Liver (tissue), 8 donors: ENCODE measurements at regions not wholly inside any gene's neighbourhood (a gene's known extent, or its start where the extent isn't known, plus 50 kb on each side); places are given as distances from the start of the nearest gene placed in this dataset.

ENCODE experiments used
- DNase-seq: peaks from one replicate; pipeline ENCODE4 v3.0.0-alpha.2; 2017; ENCODE audit warnings: low spot score
- H3K27ac ChIP-seq, 2 donors: one replicate each; pipeline ENCODE4 v1.7.0; 2013; ENCODE audit warnings: inconsistent platforms in 2 of 2, low read length in 2 of 2, control low read depth in 1 of 2, low read depth in 1 of 2, mild to moderate bottlenecking in 1 of 2
- H3K27me3 ChIP-seq, 4 donors: one replicate each; pipeline versions ENCODE4 v1.6.1 to v1.7.0; 2013; ENCODE audit warnings: low read length in 3 of 4, inconsistent platforms in 1 of 4, mild to moderate bottlenecking in 1 of 4, moderate library complexity in 1 of 4; ENCODE audit not compliant: control insufficient read depth in 4 of 4, insufficient read depth in 4 of 4
- H3K36me3 ChIP-seq, 4 donors: one replicate each; pipeline versions ENCODE4 v1.6.1 to v1.7.0; 2013; ENCODE audit warnings: low read length in 3 of 4, mild to moderate bottlenecking in 3 of 4, low read depth in 1 of 4, moderate library complexity in 1 of 4; ENCODE audit not compliant: control insufficient read depth in 4 of 4, insufficient read depth in 3 of 4
- H3K4me1 ChIP-seq, 4 donors: one replicate each; pipeline versions ENCODE4 v1.6.1 to v1.7.0; 2013; ENCODE audit warnings: low read length in 3 of 4, mild to moderate bottlenecking in 3 of 4, moderate library complexity in 1 of 4; ENCODE audit not compliant: control insufficient read depth in 4 of 4, insufficient read depth in 4 of 4
- H3K4me3 ChIP-seq, 3 donors: one replicate each; pipeline versions ENCODE4 v1.6.1 to v1.7.0; 2013; ENCODE audit warnings: low read length in 3 of 3, control low read depth in 1 of 3, low read depth in 1 of 3, mild to moderate bottlenecking in 1 of 3
- H3K9ac ChIP-seq, 2 donors: one replicate each; pipeline ENCODE4 v1.7.0; 2013; ENCODE audit warnings: low read length in 2 of 2, mild to moderate bottlenecking in 2 of 2, moderate library complexity in 2 of 2, control low read depth in 1 of 2, low read depth in 1 of 2
- H3K9me3 ChIP-seq, 4 donors: one replicate each; pipeline versions ENCODE4 v1.6.1 to v1.7.0; 2013; ENCODE audit warnings: low read length in 3 of 4; ENCODE audit not compliant: control insufficient read depth in 4 of 4
- ATF3 ChIP-seq: IDR thresholded peaks from 2 replicates; pipeline ENCODE4 v1.6.1; 2016; ENCODE audit warnings: antibody characterized with exemption
- CTCF ChIP-seq: fragments of 150-350 bp; IDR thresholded peaks from 2 replicates; pipeline ENCODE4 v1.5.1; 2017; ENCODE audit warnings: improper control_type of control experiment, low read depth, low read length; ENCODE audit not compliant: missing input control
- EGR1 ChIP-seq, 2 donors: IDR thresholded peaks; 2 replicates each; pipeline ENCODE4 v1.6.1; 2016 to 2018; ENCODE audit warnings: antibody characterized with exemption in 2 of 2, low read depth in 2 of 2
- FOXA1 ChIP-seq: IDR thresholded peaks from 2 replicates; pipeline ENCODE4 v1.6.1; 2016; ENCODE audit warnings: antibody characterized with exemption
- FOXA2 ChIP-seq: IDR thresholded peaks from 2 replicates; pipeline ENCODE4 v1.6.1; 2016; ENCODE audit warnings: antibody characterized with exemption
- GABPA ChIP-seq, 2 donors: IDR thresholded peaks in 1 of 2; conservative IDR thresholded peaks in 1 of 2; 2 replicates each; pipeline ENCODE4 v1.6.1; 2016; ENCODE audit warnings: antibody characterized with exemption in 2 of 2, mild to moderate bottlenecking in 1 of 2, moderate library complexity in 1 of 2
- HNF4A ChIP-seq, 2 donors: conservative IDR thresholded peaks; 2 replicates each; pipeline ENCODE4 v1.6.1; 2016; ENCODE audit warnings: antibody characterized with exemption in 2 of 2, mild to moderate bottlenecking in 2 of 2
- HNF4G ChIP-seq: IDR thresholded peaks from 2 replicates; pipeline ENCODE4 v1.6.1; 2016; ENCODE audit warnings: antibody characterized with exemption
- JUND ChIP-seq, 2 donors: IDR thresholded peaks; 2 replicates each; pipeline ENCODE4 v1.6.1; 2016; ENCODE audit warnings: antibody characterized with exemption in 2 of 2
- MAX ChIP-seq: IDR thresholded peaks from 2 replicates; pipeline ENCODE4 v1.6.1; 2016; ENCODE audit warnings: antibody characterized with exemption
- NR2F2 ChIP-seq: IDR thresholded peaks from 2 replicates; pipeline ENCODE4 v1.6.1; 2016; ENCODE audit warnings: antibody characterized with exemption
- RAD21 ChIP-seq, 2 donors: IDR thresholded peaks; 2 replicates each; pipeline ENCODE4 v1.6.1; 2016; ENCODE audit warnings: antibody characterized with exemption in 2 of 2, mild to moderate bottlenecking in 2 of 2
- REST ChIP-seq: IDR thresholded peaks from 2 replicates; pipeline ENCODE4 v1.6.1; 2016; ENCODE audit warnings: antibody characterized with exemption, mild to moderate bottlenecking
- RXRA ChIP-seq, 2 donors: IDR thresholded peaks; 2 replicates each; pipeline ENCODE4 v1.6.1; 2017 to 2018; ENCODE audit warnings: antibody characterized with exemption in 2 of 2, mild to moderate bottlenecking in 1 of 2
- SP1 ChIP-seq: IDR thresholded peaks from 2 replicates; pipeline ENCODE4 v1.6.1; 2018; ENCODE audit warnings: antibody characterized with exemption, mild to moderate bottlenecking
- TAF1 ChIP-seq: conservative IDR thresholded peaks from 2 replicates; pipeline ENCODE4 v1.6.1; 2016; ENCODE audit warnings: antibody characterized with exemption, mild to moderate bottlenecking
- YY1 ChIP-seq: IDR thresholded peaks from 2 replicates; pipeline ENCODE4 v1.6.1; 2016; ENCODE audit warnings: antibody characterized with exemption, mild to moderate bottlenecking
- ZBTB33 ChIP-seq: IDR thresholded peaks from 2 replicates; pipeline ENCODE4 v1.6.1; 2016; ENCODE audit warnings: antibody characterized with exemption
- WGBS: extraction: QIAGEN DNeasy Blood & Tissue Kit; methylation state at CpG from one replicate; pipeline ENCODE4 v1.1.7; 2013; 5-methylcytosine and 5-hydroxymethylcytosine counted together
- donor health status: healthy.
- donor health status: healthy.
- donor health status: healthy.
- donor health status: healthy.
- donor health status: healthy.

- TF ChIP-seq MAX (no peak), FOXA1 (no peak), RAD21 (IDR thresholded peaks at IDR 0.05) (no peak), HNF4A (conservative IDR thresholded peaks at IDR 0.05) (no peak), ATF3 (no peak), ZBTB33 (no peak), HNF4G (no peak)
Measured at GRCh38 chr4:138659812-138660316, 355.7 kb upstream of the NOCT start (continued).

- Histone ChIP-seq H3K9me3 (no peaks in the 10 kb centered on the region), H3K27me3 (no peaks in the 10 kb centered on the region), H3K4me3 (no peak overlapping the region), H3K9ac (no peak overlapping the region), H3K4me1 (no peaks in the 10 kb centered on the region), H3K27ac (no peak overlapping the region), H3K36me3 (no peaks in the 10 kb centered on the region)
- no peak for TF ChIP-seq YY1
- TF ChIP-seq HNF4G = no peak
- no peak for TF ChIP-seq REST
- no peak for TF ChIP-seq JUND (IDR thresholded peaks at IDR 0.05)
- no peak for TF ChIP-seq ZBTB33
- TF ChIP-seq NR2F2 = no peak
- TF ChIP-seq HNF4A (conservative IDR thresholded peaks at IDR 0.05) = no peak
- TF ChIP-seq FOXA1 = no peak
- TF ChIP-seq EGR1 (IDR thresholded peaks at IDR 0.05; ENCODE audit: low read depth in 2 of 2) = no peak
- no peak for TF ChIP-seq SP1
- TF ChIP-seq CTCF = no peak
- no peak for TF ChIP-seq GABPA (IDR thresholded peaks at IDR 0.05 in 1 of 2, conservative IDR thresholded peaks at IDR 0.05 in 1 of 2)
- no peak for TF ChIP-seq TAF1
- no peak for TF ChIP-seq FOXA2
- no peak for TF ChIP-seq ATF3
- no peak for TF ChIP-seq RAD21 (IDR thresholded peaks at IDR 0.05)
- no peak for TF ChIP-seq RXRA (IDR thresholded peaks at IDR 0.05)
- no peak for TF ChIP-seq MAX
- no peak for DNase-seq
- WGBS = 56% methylated on average over 11 of the region's 11 CpGs
Measured at GRCh38 chr4:138659037-138659811, 356.4 kb upstream of the NOCT start.
